ENCODE measurements at regions not wholly inside any gene's neighbourhood (a gene's known extent, or its start where the extent isn't known, plus 50 kb on each side); places are given as distances from the start of the nearest gene placed in this dataset.

DNA sequence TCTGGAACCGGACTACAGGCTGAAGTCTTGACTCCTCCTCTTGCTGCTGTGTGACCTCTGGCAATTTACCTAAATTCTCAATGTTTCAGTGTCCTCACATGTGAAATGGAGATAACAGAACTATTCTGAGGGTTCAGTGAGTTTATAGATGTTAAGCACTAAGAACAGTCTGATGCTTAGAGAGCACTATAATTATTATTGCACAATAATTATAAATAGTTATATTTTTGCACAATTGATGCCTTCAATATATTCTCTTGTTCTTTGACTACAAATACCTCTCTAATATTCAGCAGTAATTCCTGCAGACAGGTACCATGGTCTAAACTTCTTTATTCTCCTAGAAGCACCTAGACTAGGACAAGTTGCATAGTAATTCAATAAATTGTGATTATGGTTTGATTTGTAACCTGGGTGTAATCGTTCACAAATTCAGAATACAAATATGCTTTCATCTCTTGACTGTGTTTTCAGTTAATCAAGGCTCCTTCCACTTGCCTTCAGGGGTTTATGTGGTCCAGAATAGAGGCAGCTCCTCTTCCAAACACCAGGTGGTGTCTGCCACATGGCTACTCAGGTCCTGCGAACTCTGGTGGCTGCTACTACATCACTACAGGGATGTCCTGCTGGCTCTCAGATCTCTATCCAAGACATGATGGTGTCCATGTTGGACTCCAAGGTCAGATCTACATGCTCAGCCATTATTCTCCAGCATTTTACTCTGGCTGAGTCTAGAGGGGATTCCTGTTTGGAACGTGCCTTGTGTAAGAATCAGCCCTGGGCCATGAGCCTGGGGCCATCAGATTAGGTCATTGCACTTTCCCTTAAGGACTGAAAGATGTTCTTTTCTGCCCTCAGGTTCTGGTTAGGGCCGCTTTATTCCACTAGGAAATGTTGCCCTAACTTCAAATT, 103.4 kb downstream of the QRFPR start:
- no peak for DNase-seq
- WGBS (ENCODE audit: insufficient coverage, low coverage, low lambda C conversion rate, missing lambda C conversion rate) = 22% methylated on average over 5 of the region's 5 CpGs
- no peak overlapping the region for H3K27ac ChIP-seq
- H3K9me3 ChIP-seq = no peaks in the 10 kb centered on the region
- ATAC-seq = peak in 3 of 4 donors; percentile 53 to 91 (median 70)
- H3K27me3 ChIP-seq = no peaks in the 10 kb centered on the region
- no peaks in the 10 kb centered on the region for H3K36me3 ChIP-seq
- no peak overlapping the region for H3K4me3 ChIP-seq
- no peaks in the 10 kb centered on the region for H3K4me1 ChIP-seq
- intact Hi-C loops (cut with DNase I) = no loop called here
- TF ChIP-seq CTCF (IDR thresholded peaks at IDR 0.05) (peak; percentile 28 to 40 (median 37)), POLR2A (IDR thresholded peaks at IDR 0.05) (no peak)

GRCh38 chr4:121273191-121273590, 107.6 kb downstream of the QRFPR start:
- no peak for ATAC-seq
- 70% methylated on average over 3 of the region's 3 CpGs for WGBS (ENCODE audit: insufficient coverage, low coverage, low lambda C conversion rate, missing lambda C conversion rate)
- intact Hi-C loops (cut with DNase I) = no loop called here
- no peak for DNase-seq
- H3K27me3 ChIP-seq = no peaks in the 10 kb centered on the region
- no peaks in the 10 kb centered on the region for H3K36me3 ChIP-seq
- no peaks in the 10 kb centered on the region for H3K9me3 ChIP-seq
- TF ChIP-seq POLR2A (IDR thresholded peaks at IDR 0.05) (no peak), CTCF (IDR thresholded peaks at IDR 0.05) (no peak)
- no peaks in the 10 kb centered on the region for H3K4me1 ChIP-seq
- H3K4me3 ChIP-seq = no peak overlapping the region
- no peak overlapping the region for H3K27ac ChIP-seq

- WGBS (ENCODE audit: insufficient coverage, low coverage, low lambda C conversion rate, missing lambda C conversion rate) = 60% methylated on average over 2 of the region's 2 CpGs
- intact Hi-C loops (cut with DNase I) = no loop called here
- no peaks in the 10 kb centered on the region for H3K27me3 ChIP-seq
- H3K9me3 ChIP-seq = no peaks in the 10 kb centered on the region
- no peaks in the 10 kb centered on the region for H3K36me3 ChIP-seq
- ATAC-seq = no peak
- no peaks in the 10 kb centered on the region for H3K4me1 ChIP-seq
- no peak for DNase-seq
- TF ChIP-seq POLR2A (IDR thresholded peaks at IDR 0.05) (no peak), CTCF (IDR thresholded peaks at IDR 0.05) (no peak)
- no peak overlapping the region for H3K27ac ChIP-seq
- no peak overlapping the region for H3K4me3 ChIP-seq
These were observed 108.3 kb downstream of the QRFPR start for GRCh38 chr4:121272526-121272925.

GRCh38 chr4:121270389-121270788, 106.3 kb upstream of the TNIP3 start:
- no peak for ATAC-seq
- no peak for DNase-seq
- no peaks in the 10 kb centered on the region for H3K4me1 ChIP-seq
- no peak overlapping the region for H3K4me3 ChIP-seq
- no peaks in the 10 kb centered on the region for H3K36me3 ChIP-seq
- intact Hi-C loops (cut with DNase I) = no loop called here
- H3K27me3 ChIP-seq = no peaks in the 10 kb centered on the region
- H3K27ac ChIP-seq = no peak overlapping the region
- H3K9me3 ChIP-seq = no peaks in the 10 kb centered on the region
- TF ChIP-seq POLR2A (IDR thresholded peaks at IDR 0.05) = no peak
- TF ChIP-seq CTCF (IDR thresholded peaks at IDR 0.05) = no peak

Data from right lobe of liver (tissue), 6 donors.